ENCODE measurements at regions not wholly inside any gene's neighbourhood (a gene's known extent, or its start where the extent isn't known, plus 50 kb on each side); places are given as distances from the start of the nearest gene placed in this dataset.

DNA sequence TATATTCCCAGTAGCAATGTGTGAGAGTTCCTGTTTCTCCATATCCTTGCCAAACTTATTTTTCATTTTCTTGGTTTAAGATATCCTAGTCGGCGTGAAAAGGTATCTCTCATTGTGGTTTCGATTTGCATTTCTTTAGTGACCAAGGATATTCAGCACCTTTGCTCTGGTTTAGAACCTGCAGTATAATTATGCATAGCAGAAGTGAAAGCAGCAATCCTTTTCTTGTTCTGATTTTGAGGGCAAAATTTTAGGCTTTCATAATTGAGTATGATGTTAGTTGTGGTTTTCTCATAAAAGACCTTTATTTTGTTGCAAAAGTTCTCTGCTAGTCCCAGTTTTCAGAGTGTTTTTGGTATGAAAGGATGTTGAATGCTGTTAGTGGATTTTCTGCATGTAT is 491.0 kb downstream of the FGF9 start:
- intact Hi-C loops (cut with micrococcal nuclease), result no loop called here

More for the DNA sequence above, 491.0 kb downstream of the FGF9 start:
- H2AFZ ChIP-seq (ENCODE audit: low read depth, low read length), result no peak overlapping the region
- TF ChIP-seq EZH2 (IDR thresholded peaks at IDR 0.05; ENCODE audit: borderline replicate concordance, low read depth, low read length, severe bottlenecking) (no peak), POLR2A (IDR thresholded peaks at IDR 0.05; ENCODE audit: low read depth, low read length) (no peak), JUN (IDR thresholded peaks at IDR 0.05; ENCODE audit: borderline replicate concordance, insufficient read depth, insufficient read length, low read depth) (no peak), MYC (IDR thresholded peaks at IDR 0.05; ENCODE audit: low read depth, low read length) (no peak), POLR2AphosphoS5 (IDR thresholded peaks at IDR 0.05; ENCODE audit: insufficient read depth, low read depth, low read length) (no peak), GATA2 (IDR thresholded peaks at IDR 0.05; ENCODE audit: insufficient read depth, insufficient read length, low read depth, low read length) (no peak), FOS (IDR thresholded peaks at IDR 0.05; ENCODE audit: borderline replicate concordance, insufficient read depth, low read length) (no peak)
- TF ChIP-seq, protein P1, sequence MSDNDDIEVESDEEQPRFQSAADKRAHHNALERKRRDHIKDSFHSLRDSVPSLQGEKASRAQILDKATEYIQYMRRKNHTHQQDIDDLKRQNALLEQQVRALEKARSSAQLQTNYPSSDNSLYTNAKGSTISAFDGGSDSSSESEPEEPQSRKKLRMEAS (IDR thresholded peaks at IDR 0.05; ENCODE audit: insufficient read depth, insufficient read length), result no peak
- TF ChIP-seq, protein P2, sequence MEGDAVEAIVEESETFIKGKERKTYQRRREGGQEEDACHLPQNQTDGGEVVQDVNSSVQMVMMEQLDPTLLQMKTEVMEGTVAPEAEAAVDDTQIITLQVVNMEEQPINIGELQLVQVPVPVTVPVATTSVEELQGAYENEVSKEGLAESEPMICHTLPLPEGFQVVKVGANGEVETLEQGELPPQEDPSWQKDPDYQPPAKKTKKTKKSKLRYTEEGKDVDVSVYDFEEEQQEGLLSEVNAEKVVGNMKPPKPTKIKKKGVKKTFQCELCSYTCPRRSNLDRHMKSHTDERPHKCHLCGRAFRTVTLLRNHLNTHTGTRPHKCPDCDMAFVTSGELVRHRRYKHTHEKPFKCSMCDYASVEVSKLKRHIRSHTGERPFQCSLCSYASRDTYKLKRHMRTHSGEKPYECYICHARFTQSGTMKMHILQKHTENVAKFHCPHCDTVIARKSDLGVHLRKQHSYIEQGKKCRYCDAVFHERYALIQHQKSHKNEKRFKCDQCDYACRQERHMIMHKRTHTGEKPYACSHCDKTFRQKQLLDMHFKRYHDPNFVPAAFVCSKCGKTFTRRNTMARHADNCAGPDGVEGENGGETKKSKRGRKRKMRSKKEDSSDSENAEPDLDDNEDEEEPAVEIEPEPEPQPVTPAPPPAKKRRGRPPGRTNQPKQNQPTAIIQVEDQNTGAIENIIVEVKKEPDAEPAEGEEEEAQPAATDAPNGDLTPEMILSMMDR (IDR thresholded peaks at IDR 0.05; ENCODE audit: extremely low read depth in 1 of 2, insufficient read depth in 1 of 2, low read depth in 1 of 2, low read length in 2 of 2), result no peak
- no peaks in the 10 kb centered on the region for H3K36me3 ChIP-seq (ENCODE audit: control insufficient read depth in 2 of 2, extremely low read depth in 1 of 2, insufficient read depth in 2 of 2, low read length in 2 of 2)
- H3K9ac ChIP-seq (replicated peaks; ENCODE audit: extremely low read depth, insufficient read depth, low read length), result no peak overlapping the region
- no peaks in the 10 kb centered on the region for H4K20me1 ChIP-seq (replicated peaks; ENCODE audit: control insufficient read depth, extremely low read depth, insufficient read depth, low read length)
- DNase-seq (ENCODE audit: low read depth, low spot score) (no peak), FAIRE-seq (no peak)
- ChIA-PET CTCF (no interaction called here), POLR2A (no interaction called here)
- H3K9me1 ChIP-seq (replicated peaks; ENCODE audit: control insufficient read depth, extremely low read depth, insufficient read depth, low read length), result no peaks in the 10 kb centered on the region
- no peak overlapping the region for H3K4me3 ChIP-seq (replicated peaks in 1 of 3; ENCODE audit: insufficient read depth in 1 of 3, low read depth in 1 of 3, low read length in 3 of 3)
- no peak overlapping the region for H3K27ac ChIP-seq (ENCODE audit: insufficient read depth, low read depth, low read length)
- dilution Hi-C loops (cut with MboI; ENCODE audit: extremely low pct_ligation_motif_present, low sequenced_read_pairs), result no loop called here
- H3K4me2 ChIP-seq (ENCODE audit: insufficient read depth, low read length), result no peak overlapping the region
- BruUV-seq (replicated peaks), result no TSS peak
- H3K9me3 ChIP-seq (replicated peaks; ENCODE audit: control insufficient read depth, insufficient read depth, low read length), result peaks cover 4% of the 10 kb centered on the region
- no peaks in the 10 kb centered on the region for H3K27me3 ChIP-seq (ENCODE audit: control insufficient read depth in 2 of 2, insufficient read depth in 2 of 2, low read length in 2 of 2)
- no peaks in the 10 kb centered on the region for H3K79me2 ChIP-seq (ENCODE audit: control insufficient read depth, insufficient read depth, low read length)
- no peaks in the 10 kb centered on the region for H3K4me1 ChIP-seq (ENCODE audit: control insufficient read depth, extremely low read depth, insufficient read depth, low read length)

All from endothelial cell of umbilical vein (primary cell).